H1 (cell line): ENCODE measurements at regions not wholly inside any gene's neighbourhood (a gene's known extent, or its start where the extent isn't known, plus 50 kb on each side); places are given as distances from the start of the nearest gene placed in this dataset.

Source experiments
- CTCF ChIA-PET: fragments of 300-600 bp; sonication (Branson Sonifier 250); formaldehyde crosslinking; loops from one replicate; lab custom pipeline; 2021; ENCODE audit not compliant: partially characterized antibody; lab: Charles Lee
- POLR2A ChIA-PET: fragments of 300-600 bp; sonication (Branson Sonifier 250); formaldehyde crosslinking; loops from one replicate; lab custom pipeline; 2021; ENCODE audit warnings: inconsistent platforms; ENCODE audit not compliant: partially characterized antibody; lab: Charles Lee
- DNase-seq, 2 experiments: peaks; one replicate each; pipeline versions ENCODE4 v3.0.0 to v3.0.0-alpha.2; 2010 to 2022; ENCODE audit warnings: low spot score in 2 of 2, low read depth in 1 of 2, mixed read lengths in 1 of 2
- FAIRE-seq: peaks from 2 replicates; lab custom pipeline; 2011; peaks lifted over from hg19 to GRCh38; lab: Jason Lieb, UNC
- H2AFZ ChIP-seq: 2 replicates; pipeline ENCODE4 v1.8.1; 2012; ENCODE audit warnings: low read length, inconsistent platforms
- H2AK5ac ChIP-seq: 2 replicates; pipeline ENCODE4 v1.6.1; 2013; ENCODE audit warnings: low read depth, low read length
- H2BK120ac ChIP-seq: replicated peaks from 2 replicates; pipeline ENCODE3; 2013; ENCODE audit warnings: low read depth, low read length, inconsistent platforms
- H2BK12ac ChIP-seq: 2 replicates; pipeline ENCODE4 v1.6.1; 2013; ENCODE audit warnings: low read depth, low read length
- H2BK15ac ChIP-seq: 2 replicates; pipeline ENCODE4 v1.6.1; 2013; ENCODE audit warnings: low read length
- H2BK20ac ChIP-seq: 2 replicates; pipeline ENCODE4 v1.6.1; 2013; ENCODE audit warnings: low read length
- H2BK5ac ChIP-seq: 2 replicates; pipeline ENCODE4 v1.6.1; 2013; ENCODE audit warnings: low read depth, low read length
- H3K14ac ChIP-seq: 2 replicates; pipeline ENCODE4 v1.6.1; 2013; ENCODE audit warnings: inconsistent platforms; ENCODE audit not compliant: insufficient read length
- H3K18ac ChIP-seq: 2 replicates; pipeline ENCODE4 v1.6.1; 2013; ENCODE audit warnings: low read length; ENCODE audit errors: extremely low read depth
- H3K23ac ChIP-seq: 2 replicates; pipeline ENCODE4 v1.6.1; 2013; ENCODE audit warnings: inconsistent platforms; ENCODE audit not compliant: insufficient read length
- H3K23me2 ChIP-seq: 2 replicates; pipeline ENCODE4 v1.6.1; 2013; ENCODE audit warnings: low read depth, low read length
- H3K27ac ChIP-seq: 2 replicates; pipeline ENCODE4 v1.6.1; 2011; ENCODE audit warnings: low read depth, low read length, inconsistent platforms
- H3K27me3 ChIP-seq, 4 experiments: replicated peaks in 1 of 4; 1 replicate in 1 of 4; 2 replicates in 3 of 4; pipeline versions ENCODE4 v1.6.1 to v1.8.1; 2011 to 2013; ENCODE audit warnings: low read length in 3 of 4, mild to moderate bottlenecking in 3 of 4, inconsistent platforms in 2 of 4, mixed read lengths in 2 of 4, moderate library complexity in 1 of 4; ENCODE audit not compliant: control insufficient read depth in 3 of 4, insufficient read depth in 3 of 4; ENCODE audit errors: extremely low read depth in 1 of 4
- H3K36me3 ChIP-seq, 4 experiments: 2 replicates each; pipeline versions ENCODE4 v1.6.1 to v1.8.1; 2011 to 2013; ENCODE audit warnings: mild to moderate bottlenecking in 4 of 4, low read length in 3 of 4, moderate library complexity in 2 of 4, control low read depth in 1 of 4, inconsistent platforms in 1 of 4; ENCODE audit not compliant: insufficient read depth in 4 of 4, control insufficient read depth in 2 of 4
- H3K4ac ChIP-seq: replicated peaks from 2 replicates; pipeline ENCODE3; 2013; ENCODE audit warnings: low read length, low read depth, mixed read lengths, inconsistent platforms; ENCODE audit not compliant: insufficient read length
- H3K4me1 ChIP-seq, 4 experiments: replicated peaks in 1 of 4; 1 replicate in 1 of 4; 2 replicates in 3 of 4; pipeline versions ENCODE4 v1.6.1 to v1.8.1; 2011 to 2013; ENCODE audit warnings: low read length in 3 of 4, inconsistent platforms in 2 of 4, mixed read lengths in 1 of 4; ENCODE audit not compliant: insufficient read depth in 4 of 4, control insufficient read depth in 3 of 4
- H3K4me2 ChIP-seq, 2 experiments: 2 replicates each; pipeline versions ENCODE4 v1.6.1 to v1.8.1; 2011 to 2013; ENCODE audit warnings: low read depth in 2 of 2, low read length in 2 of 2, control low read depth in 1 of 2, inconsistent platforms in 1 of 2, mild to moderate bottlenecking in 1 of 2; ENCODE audit not compliant: insufficient read depth in 1 of 2
- H3K4me3 ChIP-seq, 4 experiments: fragments of 200-600, 300-600 bp in 1 of 4; sonication (generic), shearing (Covaris generic), sonication (Bioruptor Twin) in 1 of 4; 2 replicates each; pipeline versions ENCODE4 v1.5.1 to v1.8.1; 2011 to 2016; ENCODE audit warnings: low read length in 4 of 4, low read depth in 3 of 4, control low read depth in 2 of 4, inconsistent platforms in 2 of 4, mild to moderate bottlenecking in 2 of 4, mixed read lengths in 1 of 4, moderate library complexity in 1 of 4; ENCODE audit not compliant: insufficient read depth in 2 of 4; ENCODE audit errors: extremely low read depth in 1 of 4
- H3K56ac ChIP-seq: replicated peaks from 2 replicates; pipeline ENCODE3; 2013; ENCODE audit warnings: low read depth, mild to moderate bottlenecking, mixed read lengths, low read length, inconsistent platforms; ENCODE audit not compliant: insufficient read length
- H3K79me1 ChIP-seq: 2 replicates; pipeline ENCODE4 v1.6.1; 2013; ENCODE audit warnings: low read depth, low read length, control low read depth
- H3K79me2 ChIP-seq, 2 experiments: 2 replicates each; pipeline versions ENCODE4 v1.6.1 to v1.8.1; 2012 to 2013; ENCODE audit warnings: low read length in 2 of 2, mild to moderate bottlenecking in 2 of 2, inconsistent platforms in 1 of 2; ENCODE audit not compliant: insufficient read depth in 2 of 2, control insufficient read depth in 1 of 2
- H3K9ac ChIP-seq, 4 experiments: replicated peaks in 1 of 4; 1 replicate in 1 of 4; 2 replicates in 3 of 4; pipeline versions ENCODE4 v1.6.1 to v1.8.1; 2011 to 2013; ENCODE audit warnings: low read depth in 3 of 4, low read length in 3 of 4, control low read depth in 2 of 4, mild to moderate bottlenecking in 2 of 4, moderate library complexity in 2 of 4, inconsistent platforms in 1 of 4; ENCODE audit errors: extremely low read depth in 1 of 4
- H3K9me3 ChIP-seq, 2 experiments: 2 replicates each; pipeline versions ENCODE4 v1.6.1 to v1.8.1; 2012 to 2013; ENCODE audit warnings: mild to moderate bottlenecking in 2 of 2, moderate library complexity in 2 of 2, control low read depth in 1 of 2, inconsistent platforms in 1 of 2, low read depth in 1 of 2, low read length in 1 of 2, mixed read lengths in 1 of 2; ENCODE audit not compliant: insufficient read depth in 2 of 2
- H4K20me1 ChIP-seq, 2 experiments: replicated peaks in 1 of 2; 2 replicates each; pipeline versions ENCODE3 to v1.8.1; 2011 to 2013; ENCODE audit warnings: inconsistent platforms in 2 of 2, low read length in 2 of 2, mild to moderate bottlenecking in 1 of 2; ENCODE audit not compliant: insufficient read depth in 2 of 2, control insufficient read depth in 1 of 2
- H4K5ac ChIP-seq: 2 replicates; pipeline ENCODE4 v1.6.1; 2013; ENCODE audit warnings: low read length, low read depth, mixed read lengths, inconsistent platforms; ENCODE audit not compliant: insufficient read length
- H4K8ac ChIP-seq: 2 replicates; pipeline ENCODE4 v1.8.0; 2013; ENCODE audit warnings: mild to moderate bottlenecking, moderate library complexity, low read length, inconsistent platforms; ENCODE audit not compliant: insufficient read depth; ENCODE audit errors: extremely low read depth
- H4K91ac ChIP-seq: replicated peaks from 2 replicates; pipeline ENCODE3; 2013; ENCODE audit warnings: low read length, mixed read lengths, inconsistent platforms; ENCODE audit not compliant: insufficient read length
- SRF ChIP-seq: IDR thresholded peaks from 2 replicates; pipeline ENCODE4 v1.6.1; 2011; ENCODE audit warnings: mild to moderate bottlenecking, low read depth, low read length, moderate library complexity
- WGBS, 2 experiments: shearing (Covaris generic) in 1 of 2; methylation state at CpG; one replicate each; pipeline versions ENCODE4 v1.1.6 to v1.1.7; 2013 to 2015; ENCODE audit warnings: low lambda C conversion rate in 2 of 2, mixed read lengths in 2 of 2, inconsistent platforms in 1 of 2, low coverage in 1 of 2, missing lambda C conversion rate in 1 of 2; ENCODE audit not compliant: insufficient replicate concordance in 2 of 2, insufficient coverage in 1 of 2, insufficient read length in 1 of 2; ENCODE audit errors: extremely low coverage in 1 of 2, missing lambda C conversion rate in 1 of 2; 5-methylcytosine and 5-hydroxymethylcytosine counted together

- Histone ChIP-seq H2BK15ac (no peak overlapping the region), H2BK20ac (no peak overlapping the region), H3K14ac (no peak overlapping the region), H3K4me3 (no peak overlapping the region), H2BK5ac (no peak overlapping the region), H4K8ac (no peak overlapping the region), H3K9me3 (no peaks in the 10 kb centered on the region), H3K4ac (no peak overlapping the region), H3K79me1 (no peaks in the 10 kb centered on the region), H4K5ac (no peak overlapping the region), H3K4me1 (no peaks in the 10 kb centered on the region), H4K20me1 (no peaks in the 10 kb centered on the region), H3K23ac (no peak overlapping the region), H2AFZ (no peak overlapping the region), H2BK12ac (no peak overlapping the region), H3K27ac (no peak overlapping the region), H3K36me3 (no peaks in the 10 kb centered on the region), H3K18ac (no peak overlapping the region), H2AK5ac (no peak overlapping the region), H3K4me2 (no peak overlapping the region), H2BK120ac (no peak overlapping the region), H3K27me3 (no peaks in the 10 kb centered on the region), H3K56ac (no peak overlapping the region), H3K23me2 (no peaks in the 10 kb centered on the region), H3K79me2 (no peaks in the 10 kb centered on the region), H4K91ac (no peak overlapping the region), H3K9ac (no peak overlapping the region)
- WGBS, 2 experiments = 94% methylated on average over 5 of the region's 5 CpGs; no CpG with 5 or more reads in 1 of the 2 experiments
- POLR2A ChIA-PET = no interaction called here
- FAIRE-seq (no peak), DNase-seq (peak in 1 of 2 experiments; percentile 21)
- CTCF ChIA-PET = no interaction called here
- no peak for TF ChIP-seq SRF
Observed at GRCh38 chr1:82269431-82269830, 468.7 kb downstream of the ADGRL2 start.
